CD4-positive, alpha-beta T cell treated with Interleukin-4 for 4 hours (primary cell): ENCODE measurements at regions not wholly inside any gene's neighbourhood (a gene's known extent, or its start where the extent isn't known, plus 50 kb on each side); places are given as distances from the start of the nearest gene placed in this dataset.

Experiments used
- DNase-seq: peaks from one replicate; pipeline ENCODE4 v3.0.0-alpha.2; 2020

DNA sequence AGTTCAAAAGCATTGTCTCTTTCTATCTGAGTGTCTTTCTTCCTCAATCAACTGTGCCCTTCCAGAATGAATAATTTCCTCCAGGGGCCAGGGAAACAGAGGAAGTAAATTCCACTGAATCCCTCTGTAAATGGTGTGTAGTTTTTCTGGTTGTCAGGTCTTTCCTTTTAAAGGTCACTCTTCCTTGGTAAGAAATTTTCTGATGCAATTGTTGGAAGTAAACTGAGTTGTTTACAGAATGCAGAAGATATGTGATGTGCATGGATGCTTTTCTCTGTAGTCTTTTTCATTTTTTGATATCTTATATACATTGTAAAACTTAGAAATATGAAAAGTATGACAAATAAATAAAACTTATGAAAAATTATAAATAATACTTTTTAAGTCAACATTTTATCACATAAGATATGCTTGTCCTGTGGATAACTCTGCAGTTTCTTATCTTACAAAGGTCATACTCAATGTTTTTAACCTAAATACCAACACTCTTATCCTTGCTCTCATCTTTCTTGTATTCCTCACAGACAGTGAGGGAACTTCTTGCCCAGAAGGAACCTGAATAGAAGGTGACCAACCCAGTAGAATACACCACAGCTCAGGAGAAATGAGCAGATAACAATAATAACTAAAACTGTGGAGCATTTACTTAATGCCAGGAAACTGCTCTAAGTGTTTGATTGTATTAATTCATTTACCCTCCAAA lies 234.5 kb downstream of the METTL4 start:
- no peak for DNase-seq

GRCh38 chr18:2337552-2338141 lies 233.7 kb downstream of the METTL4 start:
- DNase-seq: peak; percentile 44

- DNase-seq: no peak
These were observed 232.7 kb downstream of the METTL4 start for GRCh38 chr18:2338601-2339000.

DNA sequence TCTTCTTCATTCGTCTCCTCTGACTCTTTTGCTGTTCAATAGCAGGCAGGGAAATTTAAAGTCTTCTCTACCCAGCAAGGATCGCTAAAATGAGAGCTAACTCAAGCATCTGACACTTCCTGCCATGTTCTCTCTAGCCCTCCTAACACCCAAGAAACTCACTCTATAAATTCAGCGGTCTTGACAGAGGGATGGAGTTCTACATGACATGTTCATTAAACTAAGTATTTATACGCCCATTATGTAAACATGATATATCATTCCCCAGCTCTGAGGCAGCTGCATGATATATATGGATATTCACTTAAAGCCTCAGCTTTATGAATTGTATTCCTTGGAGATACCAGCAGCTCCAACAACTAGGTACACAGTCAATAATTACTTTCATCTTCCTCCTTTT lies 231.0 kb downstream of the METTL4 start:
- no peak for DNase-seq

DNA sequence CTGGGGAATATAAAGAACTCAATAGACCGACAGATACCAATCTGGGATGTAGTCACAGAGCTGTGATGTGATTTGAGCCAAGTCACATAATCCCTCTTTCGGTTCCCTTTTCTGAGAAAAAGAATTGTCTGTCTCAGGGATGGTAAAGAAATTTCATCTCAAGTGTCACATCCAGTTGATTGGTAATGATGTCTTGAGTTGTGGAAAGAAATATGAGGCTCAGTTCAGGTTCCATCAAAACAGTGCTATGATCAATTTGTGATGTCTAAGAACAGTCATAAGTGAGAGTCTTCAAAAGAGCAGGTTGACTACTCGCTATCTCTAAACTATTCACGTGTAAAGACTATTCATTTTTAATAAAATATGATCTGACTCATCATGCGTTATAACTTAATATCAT lies 223.3 kb downstream of the METTL4 start:
- no peak for DNase-seq

- no peak for DNase-seq
These were observed 220.0 kb downstream of the METTL4 start for GRCh38 chr18:2351126-2351850.

DNA sequence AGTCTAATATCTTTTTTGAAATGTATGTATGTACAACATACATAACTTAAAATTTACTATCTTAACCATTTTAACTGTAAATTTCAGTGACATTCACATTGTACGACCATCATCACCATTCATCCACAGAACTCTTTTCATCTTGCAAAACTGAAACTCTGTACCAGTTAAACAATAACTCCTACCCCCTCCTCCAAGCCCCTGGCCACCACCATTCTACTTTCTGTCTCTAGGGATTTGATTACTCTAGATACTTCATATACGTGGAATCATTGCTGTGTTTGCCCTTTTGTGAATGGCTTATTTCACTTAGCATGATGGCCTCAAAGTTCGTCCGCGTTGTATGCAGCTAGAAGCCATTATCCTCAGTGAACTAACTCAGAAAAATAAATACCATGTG lies 217.0 kb downstream of the METTL4 start:
- DNase-seq: no peak

DNA sequence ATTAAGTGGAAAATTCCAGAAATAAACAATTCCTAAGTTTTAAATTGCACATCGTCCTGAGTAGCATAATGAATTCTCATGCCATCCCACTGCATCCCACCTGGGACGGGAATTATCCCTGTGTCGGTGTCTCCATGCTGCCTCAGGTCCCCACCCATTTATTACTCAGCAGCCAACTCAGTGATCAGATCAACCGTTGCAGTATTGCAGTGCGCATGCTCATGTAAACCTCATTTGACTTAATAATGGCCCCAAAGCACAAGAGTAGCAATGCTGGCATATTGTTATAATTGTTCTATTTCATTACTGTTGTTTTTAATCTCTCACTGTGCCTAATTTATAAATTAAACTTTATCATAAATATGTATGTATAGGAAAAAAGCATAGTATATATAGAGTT lies 214.4 kb downstream of the METTL4 start:
- no peak for DNase-seq

DNA sequence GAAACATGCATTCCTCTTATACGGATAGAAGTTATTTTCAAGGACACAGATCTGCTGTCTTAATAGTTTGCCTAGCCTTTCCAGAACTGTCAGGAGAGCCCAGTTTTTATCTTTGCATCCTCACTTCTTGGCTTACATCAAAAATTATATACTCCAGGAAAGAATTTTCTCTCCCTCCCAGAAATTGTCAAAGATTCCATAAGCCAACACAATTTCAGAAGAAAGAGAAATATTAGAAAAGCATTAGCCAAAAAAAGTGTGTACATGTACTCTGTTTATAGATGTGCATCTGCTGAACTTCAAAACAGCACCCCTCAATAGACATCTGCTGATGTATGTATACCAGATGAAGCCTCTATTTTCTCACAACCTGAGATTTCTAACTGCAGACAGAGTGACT lies 210.4 kb downstream of the METTL4 start:
- DNase-seq: no peak

GRCh38 chr18:2368102-2368501 lies 203.2 kb downstream of the METTL4 start:
- DNase-seq: no peak

DNA sequence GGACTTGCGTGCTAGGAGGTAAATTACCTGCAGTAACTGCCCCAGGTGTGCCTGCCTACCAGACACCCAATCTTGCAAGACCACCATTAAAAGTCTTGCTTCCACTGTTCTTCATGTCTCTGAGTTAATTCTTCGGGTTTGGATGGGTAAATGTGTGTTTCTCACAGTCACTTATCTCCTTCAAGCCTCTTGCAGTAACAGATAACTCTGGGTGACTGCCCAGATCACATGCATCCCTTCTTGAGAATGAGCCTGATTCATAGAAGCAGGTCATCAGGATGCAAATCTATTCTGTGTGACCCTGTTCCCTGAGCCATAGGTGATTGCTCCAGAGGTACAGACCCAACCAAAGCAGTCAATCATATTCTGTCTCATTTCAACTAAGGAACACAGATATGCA lies 194.6 kb downstream of the METTL4 start:
- DNase-seq: no peak

GRCh38 chr18:2380101-2380500 lies 191.2 kb downstream of the METTL4 start:
- no peak for DNase-seq

DNA sequence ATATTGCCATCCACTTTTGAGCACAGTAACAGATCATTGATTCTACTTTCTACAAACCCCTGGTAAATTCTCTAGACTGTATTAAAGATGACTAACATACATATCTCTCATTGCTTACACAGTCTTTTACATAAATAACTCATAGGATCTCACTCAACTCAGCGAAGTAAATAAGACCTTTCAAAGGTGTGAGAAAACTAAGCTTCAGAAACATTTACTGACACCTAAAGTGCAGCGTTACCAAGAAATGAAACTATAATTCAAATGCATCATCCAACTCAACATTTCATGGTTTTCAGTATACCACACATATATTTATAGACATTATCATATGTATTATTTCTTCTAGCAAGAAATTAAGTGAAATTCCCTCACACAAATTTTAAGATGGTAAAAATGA lies 189.8 kb downstream of the METTL4 start:
- no peak for DNase-seq

DNA sequence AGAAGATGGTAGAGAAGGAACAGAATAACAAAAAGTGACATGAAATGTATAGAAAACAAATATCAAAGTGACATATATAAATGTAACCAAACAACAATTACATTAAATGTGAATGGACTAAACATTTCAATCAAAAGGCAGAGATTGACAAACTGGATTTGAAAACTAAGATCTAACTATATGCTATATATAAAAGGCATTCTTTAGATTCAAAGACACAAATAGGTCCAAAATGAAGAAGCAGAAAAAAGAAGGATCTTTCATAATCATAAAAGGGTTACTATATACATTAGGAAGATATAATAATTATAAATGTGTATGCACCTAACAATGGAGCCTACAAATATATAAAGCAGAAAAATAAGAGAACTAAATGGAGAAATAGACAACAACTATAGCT lies 183.7 kb downstream of the METTL4 start:
- no peak for DNase-seq

GRCh38 chr18:2390158-2390557 lies 181.1 kb downstream of the METTL4 start:
- no peak for DNase-seq

DNA sequence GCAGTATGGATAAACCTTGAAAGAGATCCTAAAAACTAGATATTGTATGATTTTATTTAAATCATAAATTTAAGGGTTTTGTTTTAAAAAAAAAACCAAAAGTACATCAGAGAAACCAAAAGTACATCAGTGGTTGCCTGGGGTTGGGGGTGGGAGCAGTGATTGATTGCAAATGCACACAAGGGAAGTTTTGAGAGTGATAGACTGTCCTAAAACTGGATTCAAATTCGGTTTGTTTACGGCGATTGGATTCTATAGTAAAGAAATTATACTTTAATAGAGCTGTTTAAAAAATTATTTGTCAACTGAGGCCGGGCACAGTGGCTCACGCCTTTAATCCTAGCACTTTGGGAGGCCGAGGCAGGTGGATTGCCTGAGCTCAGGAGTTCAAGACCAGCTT lies 179.8 kb downstream of the METTL4 start:
- no peak for DNase-seq

DNA sequence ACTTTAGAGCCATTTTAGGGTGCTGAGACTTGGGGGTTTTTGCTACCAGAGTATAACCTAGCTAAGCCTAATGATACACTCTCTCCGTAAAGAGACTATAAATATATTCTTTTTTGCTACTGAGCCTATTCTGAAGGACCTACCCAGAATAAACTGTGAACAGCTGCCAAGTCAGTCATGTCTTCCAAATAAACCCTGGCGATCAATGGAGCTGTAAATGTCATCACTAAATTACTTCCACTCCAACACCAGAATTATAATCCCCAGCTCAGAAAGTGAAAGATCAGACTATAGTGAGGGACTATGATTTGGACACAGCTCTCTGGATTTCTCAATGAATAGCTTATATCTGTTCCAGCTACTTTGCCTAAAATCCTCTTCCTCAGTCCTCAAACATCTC lies 178.9 kb downstream of the METTL4 start:
- no peak for DNase-seq

- no peak for DNase-seq
These were observed 176.6 kb downstream of the METTL4 start for GRCh38 chr18:2394684-2395083.

DNA sequence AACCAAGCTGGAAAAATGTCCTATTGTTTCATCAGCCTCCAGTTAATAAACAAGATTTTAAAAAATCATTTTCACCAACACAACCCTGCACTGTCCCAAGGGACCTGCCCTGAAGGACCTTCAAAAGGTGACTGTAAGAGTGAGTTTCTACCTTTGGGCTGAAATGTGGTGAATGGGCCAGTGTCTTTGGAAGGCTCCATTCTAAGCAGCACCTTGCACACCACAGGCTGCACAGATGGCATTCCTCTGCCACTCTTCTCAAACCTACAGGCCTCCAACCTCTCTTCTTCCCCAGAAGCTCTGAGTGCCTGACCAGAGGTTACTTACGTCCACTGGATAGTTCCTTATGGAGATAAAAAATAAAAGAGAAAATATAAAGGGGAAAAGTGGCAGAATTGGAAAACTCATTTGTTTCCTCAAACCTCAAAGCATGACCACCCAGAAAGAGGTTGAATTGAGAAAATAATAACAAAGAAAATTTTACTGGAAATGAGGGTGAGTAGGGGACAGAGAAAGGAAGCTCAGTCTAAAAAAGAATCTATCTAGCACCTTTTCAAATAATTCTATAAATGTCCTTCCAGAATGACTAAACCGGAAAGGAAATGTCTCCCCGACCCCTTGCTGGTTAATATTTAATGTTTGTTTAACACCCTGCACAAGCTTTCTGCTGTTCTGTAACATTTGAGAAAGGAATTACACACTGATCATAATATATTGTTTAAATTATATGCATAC lies 175.7 kb downstream of the METTL4 start:
- no peak for DNase-seq

GRCh38 chr18:2396162-2396505 lies 175.2 kb downstream of the METTL4 start:
- no peak for DNase-seq

DNA sequence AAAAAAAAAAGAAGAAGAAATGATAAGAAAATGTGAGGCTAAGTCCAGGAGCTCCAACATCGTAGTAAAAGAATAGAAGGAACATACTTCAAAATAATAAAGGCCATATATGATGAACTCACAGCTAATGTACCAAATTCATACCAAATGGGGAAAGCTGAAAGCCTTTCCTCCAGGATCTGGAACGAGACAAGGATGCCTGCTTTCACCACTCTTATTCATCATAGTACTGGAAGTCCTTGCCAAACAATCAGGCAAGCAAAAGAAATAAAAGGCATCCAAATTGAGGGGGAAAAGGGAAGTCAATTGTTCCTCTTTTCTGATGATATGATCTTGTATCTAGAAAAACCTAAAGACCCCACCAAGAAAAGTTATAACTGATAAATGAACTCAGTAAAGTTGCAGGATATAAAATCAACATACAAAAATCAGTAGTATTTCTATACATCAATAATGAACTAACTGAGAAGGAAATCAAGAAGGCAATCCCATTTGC lies 170.6 kb downstream of the METTL4 start:
- DNase-seq: no peak

DNA sequence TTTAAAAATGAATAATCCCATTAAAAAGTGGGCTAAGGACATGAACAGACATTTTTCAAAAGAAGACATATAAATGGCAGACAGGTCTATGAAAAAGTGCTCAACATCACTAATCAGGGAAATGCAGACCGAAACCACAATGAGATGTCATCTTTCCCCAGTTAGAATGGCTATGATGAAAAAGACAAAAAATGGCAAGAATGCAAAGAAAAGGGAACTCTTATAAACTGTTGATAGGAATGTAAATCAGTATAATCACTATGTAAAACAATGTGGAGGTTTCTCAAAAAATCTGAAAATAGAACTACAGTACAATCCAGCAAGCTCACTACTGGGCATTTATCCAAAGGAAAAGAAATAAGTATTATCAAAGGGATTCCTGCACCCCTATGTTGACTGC lies 169.2 kb downstream of the METTL4 start:
- DNase-seq: no peak

GRCh38 chr18:2406544-2406943 lies 164.8 kb downstream of the METTL4 start:
- no peak for DNase-seq

GRCh38 chr18:2407961-2408360 lies 163.3 kb downstream of the METTL4 start:
- no peak for DNase-seq
